Mesenchymal stem cell (in vitro differentiated cells and primary cell): ENCODE measurements at regions not wholly inside any gene's neighbourhood (a gene's known extent, or its start where the extent isn't known, plus 50 kb on each side); places are given as distances from the start of the nearest gene placed in this dataset.

Experiments used
- DNase-seq: peaks from one replicate; pipeline ENCODE4 v3.0.0-alpha.2; 2013
- H2AFZ ChIP-seq: one replicate; pipeline ENCODE4 v1.6.1; 2013; ENCODE audit warnings: low read depth, mild to moderate bottlenecking, control low read depth, inconsistent platforms, low read length, moderate library complexity
- H2AK5ac ChIP-seq: 2 replicates; pipeline ENCODE4 v1.6.1; 2013; ENCODE audit warnings: low read length, moderate library complexity, mild to moderate bottlenecking, inconsistent platforms; ENCODE audit not compliant: severe bottlenecking
- H2BK120ac ChIP-seq: one replicate; pipeline ENCODE4 v1.6.1; 2013; ENCODE audit warnings: low read depth, mild to moderate bottlenecking, inconsistent platforms, low read length, moderate library complexity
- H2BK12ac ChIP-seq, 2 experiments: one replicate each; pipeline ENCODE4 v1.6.1; 2013; ENCODE audit warnings: inconsistent platforms in 2 of 2, low read length in 2 of 2, mild to moderate bottlenecking in 2 of 2, moderate library complexity in 2 of 2, control low read depth in 1 of 2
- H2BK15ac ChIP-seq: one replicate; pipeline ENCODE4 v1.6.1; 2013; ENCODE audit warnings: mild to moderate bottlenecking, low read depth, inconsistent platforms; ENCODE audit not compliant: poor library complexity, severe bottlenecking
- H2BK5ac ChIP-seq: 2 replicates; pipeline ENCODE4 v1.6.1; 2013; ENCODE audit warnings: low read depth, mild to moderate bottlenecking, low read length, control low read depth, inconsistent platforms; ENCODE audit not compliant: poor library complexity, severe bottlenecking
- H3K14ac ChIP-seq, 2 experiments: one replicate each; pipeline ENCODE4 v1.6.1; 2013; ENCODE audit warnings: inconsistent platforms in 2 of 2, low read length in 2 of 2, control low read depth in 1 of 2, mild to moderate bottlenecking in 1 of 2, moderate library complexity in 1 of 2
- H3K18ac ChIP-seq, 2 experiments: one replicate each; pipeline ENCODE4 v1.6.1; 2013; ENCODE audit warnings: inconsistent platforms in 2 of 2, low read length in 2 of 2, control low read depth in 1 of 2, low read depth in 1 of 2, mild to moderate bottlenecking in 1 of 2
- H3K23ac ChIP-seq, 2 experiments: one replicate each; pipeline ENCODE4 v1.6.1; 2013; ENCODE audit warnings: inconsistent platforms in 2 of 2, low read length in 2 of 2, mild to moderate bottlenecking in 2 of 2, moderate library complexity in 2 of 2, control low read depth in 1 of 2
- H3K27ac ChIP-seq: 2 replicates; pipeline ENCODE4 v1.5.1; 2013; ENCODE audit warnings: mild to moderate bottlenecking, moderate library complexity, low read length, control low read depth, inconsistent platforms; ENCODE audit not compliant: poor library complexity, severe bottlenecking
- H3K27me3 ChIP-seq, 2 experiments: 2 replicates each; pipeline versions ENCODE4 v1.6.1 to v1.7.0; 2013; ENCODE audit warnings: low read length in 2 of 2, mild to moderate bottlenecking in 2 of 2, moderate library complexity in 2 of 2, control low read depth in 1 of 2, inconsistent platforms in 1 of 2; ENCODE audit not compliant: control insufficient read depth in 1 of 2, insufficient read depth in 1 of 2
- H3K36me3 ChIP-seq, 2 experiments: 2 replicates each; pipeline versions ENCODE4 v1.6.1 to v1.7.0; 2013; ENCODE audit warnings: low read length in 2 of 2, control low read depth in 1 of 2, inconsistent platforms in 1 of 2, low read depth in 1 of 2, mild to moderate bottlenecking in 1 of 2; ENCODE audit not compliant: insufficient read depth in 2 of 2, control insufficient read depth in 1 of 2
- H3K4ac ChIP-seq, 2 experiments: one replicate each; pipeline ENCODE4 v1.6.1; 2013; ENCODE audit warnings: inconsistent platforms in 2 of 2, low read length in 2 of 2, mild to moderate bottlenecking in 2 of 2, moderate library complexity in 2 of 2, control low read depth in 1 of 2, low read depth in 1 of 2
- H3K4me1 ChIP-seq: 2 replicates; pipeline ENCODE4 v1.6.1; 2013; ENCODE audit warnings: low read depth, low read length, control low read depth; ENCODE audit not compliant: control insufficient read depth, insufficient read depth
- H3K4me2 ChIP-seq: 2 replicates; pipeline ENCODE4 v1.6.1; 2013; ENCODE audit warnings: low read length, mild to moderate bottlenecking, inconsistent platforms; ENCODE audit not compliant: poor library complexity, severe bottlenecking
- H3K4me3 ChIP-seq, 2 experiments: 2 replicates each; pipeline versions ENCODE4 v1.5.1 to v1.7.0; 2013; ENCODE audit warnings: low read length in 2 of 2, mild to moderate bottlenecking in 2 of 2, control low read depth in 1 of 2, low read depth in 1 of 2; ENCODE audit not compliant: insufficient read depth in 1 of 2
- H3K79me1 ChIP-seq: replicated peaks from 2 replicates; pipeline ENCODE4 v1.6.1; 2013; ENCODE audit warnings: mild to moderate bottlenecking, control low read depth, low read length, inconsistent platforms; ENCODE audit not compliant: poor library complexity, severe bottlenecking
- H3K9ac ChIP-seq: 2 replicates; pipeline ENCODE4 v1.7.0; 2013; ENCODE audit warnings: mild to moderate bottlenecking, low read length, moderate library complexity
- H3K9me3 ChIP-seq: 2 replicates; pipeline ENCODE4 v1.7.0; 2013; ENCODE audit warnings: mild to moderate bottlenecking, low read length; ENCODE audit not compliant: control insufficient read depth
- H4K8ac ChIP-seq: one replicate; pipeline ENCODE4 v1.6.1; 2013; ENCODE audit warnings: inconsistent platforms, mild to moderate bottlenecking, low read length, moderate library complexity
- H4K91ac ChIP-seq: one replicate; pipeline ENCODE4 v1.6.1; 2013; ENCODE audit warnings: mild to moderate bottlenecking, low read length, inconsistent platforms
- WGBS: methylation state at CpG from one replicate; pipeline ENCODE4 v1.1.7; 2013; ENCODE audit warnings: mixed read lengths; 5-methylcytosine and 5-hydroxymethylcytosine counted together

DNA sequence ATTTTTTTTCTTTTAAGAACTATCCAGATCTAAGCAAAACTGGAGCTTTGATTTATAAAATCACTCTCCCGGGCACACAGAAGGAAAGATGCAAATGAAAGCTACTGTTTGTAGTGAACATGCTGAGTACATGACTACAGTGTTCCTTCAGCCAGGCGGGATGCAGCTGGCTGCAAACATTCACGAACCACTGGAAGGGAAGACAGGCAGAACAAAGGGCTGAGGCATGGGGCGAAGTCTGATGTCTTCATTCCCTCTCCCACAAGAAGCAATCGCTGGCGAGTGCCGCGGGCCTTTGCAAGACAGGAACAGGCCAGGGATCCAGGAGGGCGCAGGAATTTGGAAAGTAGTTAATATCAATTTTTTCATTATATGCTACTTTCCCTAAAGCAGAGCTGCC lies 257.9 kb upstream of the AJAP1 start:
- WGBS, result 47% methylated on average over 3 of the region's 9 CpGs
- Histone ChIP-seq H3K27me3 (no peaks in the 10 kb centered on the region), H3K4me1 (no peaks in the 10 kb centered on the region), H2AFZ (no peak overlapping the region), H2AK5ac (no peak overlapping the region), H3K18ac (no peak overlapping the region), H2BK15ac (no peak overlapping the region), H3K9me3 (peaks cover 20% of the 10 kb centered on the region), H3K27ac (no peak overlapping the region), H3K4me3 (no peak overlapping the region), H2BK5ac (no peak overlapping the region), H3K79me1 (no peaks in the 10 kb centered on the region), H3K4me2 (no peak overlapping the region), H3K4ac (no peak overlapping the region), H3K9ac (no peak overlapping the region), H3K23ac (no peak overlapping the region), H2BK12ac (no peak overlapping the region), H3K14ac (no peak overlapping the region), H4K8ac (no peak overlapping the region), H3K36me3 (no peaks in the 10 kb centered on the region), H2BK120ac (no peak overlapping the region), H4K91ac (no peak overlapping the region)
- DNase-seq, result no peak

DNA sequence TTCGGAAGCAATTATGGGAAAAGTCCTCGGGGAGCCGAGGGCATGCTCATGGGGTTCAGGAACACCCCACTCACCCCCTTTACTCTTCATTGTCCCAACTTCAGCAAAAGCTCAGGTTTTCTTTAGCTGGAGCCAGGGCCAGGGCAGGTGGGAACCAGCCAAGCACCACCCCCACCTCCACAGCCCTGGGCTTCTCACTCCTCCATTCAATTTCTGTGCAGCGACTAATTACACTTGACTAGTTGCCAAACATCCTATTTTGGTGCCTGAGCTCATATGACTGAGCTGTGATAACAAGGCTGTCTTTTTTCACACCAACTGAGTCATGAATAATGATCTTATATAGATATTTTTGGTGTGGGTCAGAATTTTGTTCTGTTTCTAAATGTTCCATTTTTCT lies 257.2 kb upstream of the AJAP1 start:
- Histone ChIP-seq H3K79me1 (no peaks in the 10 kb centered on the region), H3K4me3 (no peak overlapping the region), H3K4me2 (no peak overlapping the region), H4K91ac (no peak overlapping the region), H3K23ac (no peak overlapping the region), H3K27ac (no peak overlapping the region), H2AK5ac (no peak overlapping the region), H3K36me3 (no peaks in the 10 kb centered on the region), H3K27me3 (no peaks in the 10 kb centered on the region), H2BK120ac (no peak overlapping the region), H3K14ac (no peak overlapping the region), H3K9ac (no peak overlapping the region), H2BK5ac (no peak overlapping the region), H2BK12ac (no peak overlapping the region), H3K18ac (no peak overlapping the region), H3K9me3 (peaks cover 20% of the 10 kb centered on the region), H2BK15ac (no peak overlapping the region), H4K8ac (no peak overlapping the region), H3K4ac (no peak overlapping the region), H3K4me1 (no peaks in the 10 kb centered on the region), H2AFZ (no peak overlapping the region)
- WGBS, result 84% methylated on average over 4 of the region's 4 CpGs
- DNase-seq, result no peak

DNA sequence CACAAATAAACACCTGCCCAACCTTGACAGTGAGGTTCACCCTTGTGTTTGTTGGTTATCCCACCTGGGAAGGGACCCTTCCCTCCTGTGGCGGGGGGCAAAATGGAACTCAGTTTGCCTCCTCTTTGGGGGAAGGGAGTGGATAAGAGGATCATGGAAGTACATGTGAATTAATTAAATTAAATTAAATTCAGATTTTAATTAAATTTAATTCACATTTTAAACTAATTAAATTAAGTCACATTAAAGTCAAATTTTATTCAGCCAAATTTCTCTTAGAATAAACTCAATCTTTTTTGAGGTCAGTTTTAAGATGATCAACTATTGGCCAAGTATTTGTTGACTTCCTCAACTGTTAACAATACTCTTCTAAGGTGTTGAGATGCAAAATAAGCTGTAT lies 252.4 kb upstream of the AJAP1 start:
- Histone ChIP-seq H3K4ac (no peak overlapping the region), H3K79me1 (no peaks in the 10 kb centered on the region), H3K4me3 (no peak overlapping the region), H3K9ac (no peak overlapping the region), H3K4me2 (no peak overlapping the region), H4K8ac (no peak overlapping the region), H2AK5ac (no peak overlapping the region), H2BK15ac (no peak overlapping the region), H3K23ac (no peak overlapping the region), H3K14ac (no peak overlapping the region), H2BK120ac (no peak overlapping the region), H3K4me1 (no peaks in the 10 kb centered on the region), H2BK5ac (no peak overlapping the region), H3K36me3 (no peaks in the 10 kb centered on the region), H2AFZ (no peak overlapping the region), H3K9me3 (peaks cover 4% of the 10 kb centered on the region), H2BK12ac (no peak overlapping the region), H3K18ac (no peak overlapping the region), H3K27ac (no peak overlapping the region), H4K91ac (no peak overlapping the region), H3K27me3 (no peaks in the 10 kb centered on the region)
- WGBS, result no CpG with 5 or more reads among the region's 1 CpG
- DNase-seq, result no peak

DNA sequence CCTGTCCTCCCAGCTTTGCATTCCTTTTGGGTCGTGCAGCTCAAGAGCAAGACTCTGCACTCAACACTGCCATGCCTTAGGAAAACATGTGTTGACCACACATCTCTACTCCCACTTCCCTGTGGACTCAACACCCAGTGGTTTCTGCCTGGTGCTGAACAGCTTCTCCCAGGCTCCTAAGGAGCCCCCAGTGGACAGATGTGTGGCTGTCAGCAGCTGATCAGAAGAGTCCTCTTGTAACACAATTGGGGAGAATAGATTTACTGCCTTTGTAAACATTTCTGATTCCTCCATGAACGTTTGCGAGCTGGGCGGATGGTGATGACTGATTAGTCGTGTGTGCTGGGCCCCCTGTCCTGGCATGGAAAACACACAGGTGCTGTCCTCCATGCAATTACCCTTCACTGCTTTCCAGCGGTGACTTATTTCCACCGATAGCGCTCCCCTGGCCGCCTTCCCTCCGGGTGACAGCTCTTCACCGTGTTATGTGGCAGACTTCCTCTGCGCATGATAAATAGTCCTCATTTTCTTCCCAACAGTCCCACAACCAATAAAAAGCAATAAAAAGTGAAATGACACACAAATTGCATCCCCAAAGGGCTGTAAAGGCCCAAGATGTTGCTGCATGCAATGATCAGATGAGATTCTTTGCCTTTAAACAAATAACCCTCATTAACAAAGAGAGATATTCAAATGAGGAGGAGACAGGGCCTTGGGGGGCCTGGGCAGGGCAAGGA lies 249.4 kb upstream of the AJAP1 start:
- Histone ChIP-seq H2AK5ac (no peak overlapping the region), H2BK15ac (no peak overlapping the region), H2AFZ (no peak overlapping the region), H3K14ac (no peak overlapping the region), H3K9me3 (peaks cover 4% of the 10 kb centered on the region), H3K4me1 (no peaks in the 10 kb centered on the region), H3K27me3 (no peaks in the 10 kb centered on the region), H3K18ac (no peak overlapping the region), H2BK5ac (no peak overlapping the region), H3K79me1 (no peaks in the 10 kb centered on the region), H2BK120ac (no peak overlapping the region), H3K4me2 (no peak overlapping the region), H3K4me3 (no peak overlapping the region), H3K27ac (no peak overlapping the region), H4K8ac (no peak overlapping the region), H3K4ac (no peak overlapping the region), H4K91ac (no peak overlapping the region), H3K9ac (no peak overlapping the region), H3K23ac (no peak overlapping the region), H3K36me3 (no peaks in the 10 kb centered on the region), H2BK12ac (no peak overlapping the region)
- WGBS, result 78% methylated on average over 12 of the region's 12 CpGs
- DNase-seq, result no peak
